ENCODE measurements at regions not wholly inside any gene's neighbourhood (a gene's known extent, or its start where the extent isn't known, plus 50 kb on each side); places are given as distances from the start of the nearest gene placed in this dataset.

DNA sequence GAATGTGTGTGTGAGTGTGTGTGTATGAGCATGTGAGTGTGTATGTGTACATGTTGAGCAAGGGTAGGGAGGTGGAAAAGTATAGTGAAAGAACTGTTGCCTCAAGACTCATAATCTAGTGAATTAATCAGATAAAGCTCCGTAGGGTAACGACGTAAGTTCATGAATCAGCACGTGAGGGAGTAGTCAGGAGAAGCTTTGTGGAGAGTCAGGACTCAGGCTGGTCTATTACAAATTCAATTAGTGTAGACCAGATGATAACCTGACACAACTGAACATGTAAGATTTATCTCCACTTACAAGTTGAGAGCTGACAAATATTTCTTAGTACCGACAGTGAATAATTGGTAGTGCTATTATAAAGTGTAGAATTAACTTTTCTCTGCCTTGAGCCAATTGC, 194.5 kb downstream of the RAD51AP2 start:
- H3K9me3 Mint-ChIP-seq: peaks cover 0 to 10% (median 2%) of the 10 kb centered on the region in 11 donors
- H3K36me3 ChIP-seq (ENCODE audit: control insufficient read depth in 2 of 3, insufficient read depth in 3 of 3, low read length in 3 of 3): no peaks in the 10 kb centered on the region
- no peak overlapping the region for H3K4me3 Mint-ChIP-seq
- no peak overlapping the region for H3K27ac ChIP-seq (ENCODE audit: low read depth, low read length)
- intact Hi-C loops (cut with micrococcal nuclease): no loop called here
- ATAC-seq: no peak
- no peaks in the 10 kb centered on the region for H3K4me1 Mint-ChIP-seq
- H3K27me3 Mint-ChIP-seq: no peaks in the 10 kb centered on the region
- POLR2A ChIA-PET: no interaction called here
- H3K4me1 ChIP-seq (ENCODE audit: control insufficient read depth in 2 of 2, insufficient read depth in 2 of 2, low read length in 2 of 2): no peaks in the 10 kb centered on the region
- H3K4me3 ChIP-seq (ENCODE audit: low read length): no peak overlapping the region
- no peaks in the 10 kb centered on the region for H3K36me3 Mint-ChIP-seq
- DNase-seq: no peak
- no peaks in the 10 kb centered on the region for H3K27me3 ChIP-seq (ENCODE audit: control insufficient read depth in 2 of 2, insufficient read depth in 2 of 2, low read length in 2 of 2)
- no peaks in the 10 kb centered on the region for H3K9me3 ChIP-seq (ENCODE audit: control insufficient read depth in 2 of 3, low read length in 3 of 3)
- CTCF ChIA-PET: no interaction called here
- no peak overlapping the region for H3K27ac Mint-ChIP-seq

DNA sequence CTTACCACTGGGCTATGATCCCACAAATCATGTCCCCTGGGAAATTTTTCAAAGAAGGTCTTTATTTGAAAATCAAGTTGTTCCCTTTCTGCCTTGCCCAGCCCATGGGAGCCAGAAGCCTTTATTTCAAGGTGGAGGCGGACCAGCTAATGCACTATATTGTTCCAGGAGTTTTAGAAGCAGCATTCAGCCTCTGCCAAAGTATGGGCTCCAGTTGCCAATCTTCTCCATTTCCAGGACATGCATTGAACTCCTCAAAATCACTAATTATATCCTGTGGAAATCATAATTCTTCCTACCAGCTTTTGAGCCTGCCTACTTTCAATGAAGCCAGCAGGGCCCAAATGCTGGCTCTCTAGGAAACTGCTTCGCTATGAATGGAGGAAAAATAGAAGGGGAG, 195.8 kb downstream of the RAD51AP2 start:
- H3K27ac Mint-ChIP-seq: no peak overlapping the region
- DNase-seq (no peak), ATAC-seq (no peak)
- Histone ChIP-seq H3K4me1 (ENCODE audit: control insufficient read depth in 2 of 2, insufficient read depth in 2 of 2, low read length in 2 of 2) (no peaks in the 10 kb centered on the region), H3K27ac (ENCODE audit: low read depth, low read length) (no peak overlapping the region), H3K36me3 (ENCODE audit: control insufficient read depth in 2 of 3, insufficient read depth in 3 of 3, low read length in 3 of 3) (no peaks in the 10 kb centered on the region), H3K27me3 (ENCODE audit: control insufficient read depth in 2 of 2, insufficient read depth in 2 of 2, low read length in 2 of 2) (no peaks in the 10 kb centered on the region), H3K9me3 (ENCODE audit: control insufficient read depth in 2 of 3, low read length in 3 of 3) (no peaks in the 10 kb centered on the region), H3K4me3 (ENCODE audit: low read length) (no peak overlapping the region)
- POLR2A ChIA-PET: no interaction called here
- no peaks in the 10 kb centered on the region for H3K36me3 Mint-ChIP-seq
- H3K27me3 Mint-ChIP-seq: no peaks in the 10 kb centered on the region
- intact Hi-C loops (cut with micrococcal nuclease): no loop called here
- H3K4me3 Mint-ChIP-seq: no peak overlapping the region
- peaks cover 0 to 10% (median 2%) of the 10 kb centered on the region in 11 donors for H3K9me3 Mint-ChIP-seq
- no peaks in the 10 kb centered on the region for H3K4me1 Mint-ChIP-seq
- CTCF ChIA-PET: no interaction called here

DNA sequence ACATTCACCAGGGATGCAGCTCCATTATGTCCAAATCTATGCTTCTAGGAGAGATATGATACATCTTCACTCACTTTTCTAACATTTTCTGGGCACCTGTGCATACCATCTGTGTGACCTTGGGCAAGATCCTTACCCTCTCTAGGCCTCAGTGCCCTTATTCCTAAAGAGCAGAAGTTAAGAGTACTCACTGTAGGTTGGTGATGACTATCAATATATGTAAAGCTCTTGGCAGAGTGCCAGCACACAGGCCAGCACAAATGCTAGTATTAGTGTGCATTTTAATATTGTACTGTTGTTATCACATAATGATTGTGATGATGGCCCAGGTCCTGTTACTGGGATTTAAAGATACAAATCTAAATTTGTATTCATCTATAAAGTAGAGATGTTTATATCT, 199.2 kb downstream of the RAD51AP2 start:
- peaks cover 0 to 3% (median 0%) of the 10 kb centered on the region in 5 donors for H3K27me3 Mint-ChIP-seq
- intact Hi-C loops (cut with micrococcal nuclease): no loop called here
- Histone ChIP-seq H3K27ac (ENCODE audit: low read depth, low read length) (no peak overlapping the region), H3K27me3 (ENCODE audit: control insufficient read depth in 2 of 2, insufficient read depth in 2 of 2, low read length in 2 of 2) (no peaks in the 10 kb centered on the region), H3K4me3 (ENCODE audit: low read length) (no peak overlapping the region), H3K9me3 (ENCODE audit: control insufficient read depth in 2 of 3, low read length in 3 of 3) (no peaks in the 10 kb centered on the region), H3K36me3 (ENCODE audit: control insufficient read depth in 2 of 3, insufficient read depth in 3 of 3, low read length in 3 of 3) (no peaks in the 10 kb centered on the region), H3K4me1 (ENCODE audit: control insufficient read depth in 2 of 2, insufficient read depth in 2 of 2, low read length in 2 of 2) (no peaks in the 10 kb centered on the region)
- no peaks in the 10 kb centered on the region for H3K4me1 Mint-ChIP-seq
- peaks cover 0 to 10% (median 0%) of the 10 kb centered on the region in 11 donors for H3K9me3 Mint-ChIP-seq
- DNase-seq (no peak), ATAC-seq (no peak)
- no peaks in the 10 kb centered on the region for H3K36me3 Mint-ChIP-seq
- ChIA-PET POLR2A (no interaction called here), CTCF (no interaction called here)
- no peak overlapping the region for H3K27ac Mint-ChIP-seq
- no peak overlapping the region for H3K4me3 Mint-ChIP-seq

DNA sequence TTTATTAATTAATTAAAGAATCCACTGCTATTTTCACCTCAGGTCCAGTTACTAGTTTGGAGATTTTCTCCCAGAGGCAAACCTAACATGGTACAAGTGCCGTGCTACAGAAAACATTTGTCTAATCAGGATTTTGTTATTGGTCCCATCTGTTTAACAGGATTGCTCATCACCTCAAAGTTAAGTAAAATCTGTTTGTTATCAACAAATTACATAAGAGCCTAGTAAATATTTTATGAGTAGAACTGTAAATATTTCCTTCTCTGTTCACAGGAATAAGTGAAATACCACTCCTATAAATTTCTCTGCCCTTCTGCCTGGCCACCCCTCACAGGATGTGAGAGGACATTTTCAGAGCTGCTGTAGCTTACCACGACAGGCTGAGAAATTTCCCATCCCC, 200.2 kb downstream of the RAD51AP2 start:
- Mint-ChIP-seq H3K9me3 (peaks cover 0 to 10% (median 0%) of the 10 kb centered on the region in 11 donors), H3K4me1 (no peaks in the 10 kb centered on the region), H3K4me3 (no peak overlapping the region), H3K27ac (no peak overlapping the region), H3K27me3 (peaks cover 0 to 3% (median 0%) of the 10 kb centered on the region in 5 donors), H3K36me3 (no peaks in the 10 kb centered on the region)
- intact Hi-C loops (cut with micrococcal nuclease): no loop called here
- Histone ChIP-seq H3K4me3 (ENCODE audit: low read length) (no peak overlapping the region), H3K4me1 (ENCODE audit: control insufficient read depth in 2 of 2, insufficient read depth in 2 of 2, low read length in 2 of 2) (no peaks in the 10 kb centered on the region), H3K36me3 (ENCODE audit: control insufficient read depth in 2 of 3, insufficient read depth in 3 of 3, low read length in 3 of 3) (no peaks in the 10 kb centered on the region), H3K27ac (ENCODE audit: low read depth, low read length) (no peak overlapping the region), H3K27me3 (ENCODE audit: control insufficient read depth in 2 of 2, insufficient read depth in 2 of 2, low read length in 2 of 2) (no peaks in the 10 kb centered on the region), H3K9me3 (ENCODE audit: control insufficient read depth in 2 of 3, low read length in 3 of 3) (no peaks in the 10 kb centered on the region)
- ATAC-seq (no peak), DNase-seq (no peak)
- ChIA-PET POLR2A (no interaction called here), CTCF (no interaction called here)

DNA sequence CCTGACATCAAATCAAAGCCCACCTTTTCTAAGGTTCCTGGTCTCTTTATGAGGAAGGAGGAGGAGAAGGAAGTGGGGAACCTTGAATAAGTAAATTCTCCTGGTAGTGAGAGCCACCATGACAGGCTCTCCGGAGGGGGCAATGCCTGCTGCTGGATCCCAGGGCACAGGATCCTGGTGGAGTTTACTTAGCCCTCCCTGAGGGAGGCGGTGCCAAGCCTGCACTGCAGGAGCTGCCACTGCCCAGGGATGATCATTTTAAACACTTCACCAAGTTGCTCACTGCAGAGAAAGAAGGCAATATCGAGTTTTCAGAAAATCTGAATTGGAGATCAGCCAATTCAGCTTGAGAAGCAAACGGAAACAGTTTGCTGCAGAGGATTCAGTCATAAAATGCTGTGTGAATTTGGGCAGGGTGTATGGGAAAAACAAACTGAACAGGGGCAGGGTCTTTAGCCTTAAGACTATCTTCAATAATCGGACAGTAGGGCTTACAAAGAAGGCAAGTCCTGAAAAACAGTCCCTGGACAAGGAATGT, 200.7 kb downstream of the RAD51AP2 start:
- intact Hi-C loops (cut with micrococcal nuclease): no loop called here
- no peaks in the 10 kb centered on the region for H3K4me1 ChIP-seq (ENCODE audit: control insufficient read depth in 2 of 2, insufficient read depth in 2 of 2, low read length in 2 of 2)
- H3K27me3 ChIP-seq (ENCODE audit: control insufficient read depth in 2 of 2, insufficient read depth in 2 of 2, low read length in 2 of 2): no peaks in the 10 kb centered on the region
- Mint-ChIP-seq H3K36me3 (no peaks in the 10 kb centered on the region), H3K4me1 (no peaks in the 10 kb centered on the region), H3K4me3 (no peak overlapping the region), H3K27me3 (peaks cover 0 to 3% (median 0%) of the 10 kb centered on the region in 5 donors), H3K9me3 (peaks cover 0 to 7% (median 0%) of the 10 kb centered on the region in 11 donors), H3K27ac (no peak overlapping the region)
- no peaks in the 10 kb centered on the region for H3K9me3 ChIP-seq (ENCODE audit: control insufficient read depth in 2 of 3, low read length in 3 of 3)
- ATAC-seq (no peak), DNase-seq (no peak)
- H3K4me3 ChIP-seq (ENCODE audit: low read length): no peak overlapping the region
- ChIA-PET POLR2A (no interaction called here), CTCF (no interaction called here)
- no peaks in the 10 kb centered on the region for H3K36me3 ChIP-seq (ENCODE audit: control insufficient read depth in 2 of 3, insufficient read depth in 3 of 3, low read length in 3 of 3)
- no peak overlapping the region for H3K27ac ChIP-seq (ENCODE audit: low read depth, low read length)

DNA sequence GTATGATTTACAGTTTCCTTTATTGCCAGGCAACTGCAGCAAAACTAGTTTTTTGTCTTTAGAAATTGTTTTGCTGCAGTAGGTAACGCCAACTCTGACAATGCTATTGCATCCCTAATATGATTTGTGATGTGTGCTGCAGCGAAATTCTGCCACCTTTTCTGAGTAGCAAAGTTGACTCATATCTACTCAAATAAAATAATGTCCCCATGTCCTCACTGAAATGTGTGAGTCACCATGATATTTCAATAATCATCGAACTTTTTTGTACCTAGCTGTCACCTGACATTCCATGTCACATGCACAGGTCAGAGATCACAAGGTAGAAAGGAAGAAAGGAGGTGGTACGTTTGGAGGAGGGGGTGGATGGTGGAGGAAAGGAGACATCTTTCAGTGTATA, 205.0 kb downstream of the RAD51AP2 start:
- no peak for ATAC-seq
- H3K4me3 ChIP-seq (ENCODE audit: low read length): no peak overlapping the region
- no peaks in the 10 kb centered on the region for H3K36me3 Mint-ChIP-seq
- no peak overlapping the region for H3K27ac Mint-ChIP-seq
- H3K27me3 Mint-ChIP-seq: peaks cover 0 to 13% (median 7%) of the 10 kb centered on the region in 5 donors
- intact Hi-C loops (cut with micrococcal nuclease): no loop called here
- H3K27ac ChIP-seq (ENCODE audit: low read depth, low read length): no peak overlapping the region
- DNase-seq: no peak
- H3K36me3 ChIP-seq (ENCODE audit: control insufficient read depth in 2 of 3, insufficient read depth in 3 of 3, low read length in 3 of 3): no peaks in the 10 kb centered on the region
- no peaks in the 10 kb centered on the region for H3K9me3 ChIP-seq (ENCODE audit: control insufficient read depth in 2 of 3, low read length in 3 of 3)
- peaks cover 0 to 5% (median 0%) of the 10 kb centered on the region in 11 donors for H3K9me3 Mint-ChIP-seq
- no peaks in the 10 kb centered on the region for H3K4me1 ChIP-seq (ENCODE audit: control insufficient read depth in 2 of 2, insufficient read depth in 2 of 2, low read length in 2 of 2)
- peaks cover 0 to 5% (median 0%) of the 10 kb centered on the region in 7 donors for H3K4me1 Mint-ChIP-seq
- no peak overlapping the region for H3K4me3 Mint-ChIP-seq
- CTCF ChIA-PET: no interaction called here
- POLR2A ChIA-PET: no interaction called here
- H3K27me3 ChIP-seq (ENCODE audit: control insufficient read depth in 2 of 2, insufficient read depth in 2 of 2, low read length in 2 of 2): no peaks in the 10 kb centered on the region

DNA sequence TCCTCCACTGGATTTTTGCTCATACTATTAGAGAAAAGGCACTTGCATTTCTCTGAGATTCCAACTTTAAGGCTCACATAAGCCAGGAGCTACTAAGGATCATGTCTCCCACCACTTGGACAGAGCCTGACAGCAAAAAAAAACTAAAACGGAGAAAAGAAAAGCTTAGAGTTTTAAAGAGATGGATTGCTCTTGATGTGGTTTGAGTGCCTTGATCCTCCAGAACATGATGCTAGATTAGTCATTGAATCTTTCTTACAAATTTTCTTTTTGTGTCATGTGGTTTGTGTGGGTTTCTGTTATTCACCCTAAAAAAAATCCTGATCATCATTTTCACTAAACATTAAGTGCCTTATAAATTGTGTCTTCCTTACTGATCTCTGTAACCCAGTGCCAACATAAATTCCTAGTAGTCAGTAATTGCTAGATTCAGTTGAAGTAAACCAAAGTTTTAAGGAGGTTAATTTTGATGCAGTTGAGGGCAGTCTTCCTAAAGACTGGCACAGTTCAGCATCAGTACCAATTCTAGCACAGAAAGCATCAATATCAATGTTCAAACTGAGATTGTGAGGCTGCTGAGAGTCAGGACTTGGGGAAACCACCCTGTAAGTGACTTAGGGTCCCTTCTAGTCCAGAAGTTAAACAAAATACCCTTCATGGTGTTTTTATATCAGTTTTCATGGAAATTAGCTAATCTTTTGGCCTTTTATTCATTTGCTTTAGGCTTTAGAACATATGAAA, 206.3 kb downstream of the RAD51AP2 start:
- Histone ChIP-seq H3K4me3 (ENCODE audit: low read length) (no peak overlapping the region), H3K4me1 (ENCODE audit: control insufficient read depth in 2 of 2, insufficient read depth in 2 of 2, low read length in 2 of 2) (no peaks in the 10 kb centered on the region), H3K27me3 (ENCODE audit: control insufficient read depth in 2 of 2, insufficient read depth in 2 of 2, low read length in 2 of 2) (no peaks in the 10 kb centered on the region), H3K9me3 (ENCODE audit: control insufficient read depth in 2 of 3, low read length in 3 of 3) (no peaks in the 10 kb centered on the region), H3K27ac (ENCODE audit: low read depth, low read length) (no peak overlapping the region), H3K36me3 (ENCODE audit: control insufficient read depth in 2 of 3, insufficient read depth in 3 of 3, low read length in 3 of 3) (no peaks in the 10 kb centered on the region)
- Mint-ChIP-seq H3K27ac (no peak overlapping the region), H3K36me3 (no peaks in the 10 kb centered on the region), H3K4me3 (no peak overlapping the region), H3K9me3 (peaks cover 0 to 7% (median 0%) of the 10 kb centered on the region in 11 donors), H3K27me3 (peaks cover 0 to 16% (median 7%) of the 10 kb centered on the region in 5 donors), H3K4me1 (peaks cover 0 to 5% (median 0%) of the 10 kb centered on the region in 7 donors)
- DNase-seq (no peak), ATAC-seq (no peak)
- ChIA-PET POLR2A (no interaction called here), CTCF (no interaction called here)
- intact Hi-C loops (cut with micrococcal nuclease): no loop called here

Data from naive thymus-derived CD4-positive, alpha-beta T cell (primary cell).